Pancreas (tissue), 10 donors: ENCODE measurements at regions not wholly inside any gene's neighbourhood (a gene's known extent, or its start where the extent isn't known, plus 50 kb on each side); places are given as distances from the start of the nearest gene placed in this dataset.

Source experiments
- ATAC-seq, 4 donors: fragments of 200-7000 bp; cut with Tn5 transposase; one replicate each; pipeline versions ENCODE4 v1.8.0 to v1.9.1; 2020; ENCODE audit warnings: mild to moderate bottlenecking in 4 of 4, moderate library complexity in 4 of 4
- DNase-seq, 6 donors: peaks; one replicate each; pipeline ENCODE4 v3.0.0-alpha.2; 2020
- FAIRE-seq: peaks from 2 replicates; lab custom pipeline; 2012; peaks lifted over from hg19 to GRCh38; lab: Jason Lieb, UNC
- H3K27ac ChIP-seq, 4 donors: fragments of 200-600 bp; sonication (generic); 1 replicate in 3 of 4; 2 replicates in 1 of 4; pipeline versions ENCODE4 v1.5.0 to v1.8.0; 2020
- H3K27me3 ChIP-seq, 4 donors: fragments of 200-600 bp; one replicate each; pipeline ENCODE4 v1.8.0; 2021
- H3K36me3 ChIP-seq, 3 donors: fragments of 200-600 bp; sonication (generic) in 1 of 3; one replicate each; pipeline versions ENCODE4 v1.5.0 to v1.8.0; 2020 to 2021
- H3K4me1 ChIP-seq, 3 donors: fragments of 200-600 bp; one replicate each; pipeline ENCODE4 v1.8.0; 2021
- H3K4me3 ChIP-seq, 4 donors: fragments of 200-600 bp; sonication (generic) in 2 of 4; one replicate each; pipeline versions ENCODE4 v1.5.0 to v1.8.0; 2020 to 2021
- H3K9me3 ChIP-seq, 4 donors: fragments of 200-600 bp; one replicate each; pipeline ENCODE4 v1.8.0; 2021
- CTCF ChIP-seq, 4 donors: fragments of 200-600 bp; sonication (generic) in 3 of 4; IDR thresholded peaks; one replicate each; pipeline versions ENCODE4 v1.5.0 to v1.8.0; 2021; ENCODE audit warnings: antibody characterized with exemption in 4 of 4
- WGBS, 2 donors: extraction: QIAGEN DNeasy Blood & Tissue Kit; methylation state at CpG; one replicate each; pipeline ENCODE4 v1.1.7; 2013; 5-methylcytosine and 5-hydroxymethylcytosine counted together
- intact Hi-C, 3 donors: fragments of 100-400 bp; cut with DNase I; formaldehyde crosslinking; loops; one replicate each; pipeline versions ENCODE4 v1.11.1 to v1.14.2; 2022
- donor health status: healthy with polysubstance abuse.
- donor health status: DM: no; HTN: no; CAD: no; lungs with moderate emphysema.
- donor health status: DM: no; HTN: no; CAD: no.
- donor health status: control.
- donor health status: control.
- donor health status: Bipolar disorder and iron deficiency.
- donor health status: DM: yes; HTN: yes; CAD: no.
- donor health status: DM: no; HTN: no; CAD: no.
- donor health status: DM: no; HTN: no; CAD: no.
- donor health status: DM: yes; HTN: yes; CAD: no.

GRCh38 chr18:25459814-25460213 lies 107.8 kb upstream of the ZNF521 start:
- Histone ChIP-seq H3K9me3 (no peaks in the 10 kb centered on the region), H3K27me3 (no peaks in the 10 kb centered on the region), H3K4me1 (no peaks in the 10 kb centered on the region), H3K36me3 (no peaks in the 10 kb centered on the region), H3K4me3 (no peak overlapping the region), H3K27ac (no peak overlapping the region)
- 15 to 22% methylated on average over 1 of the region's 1 CpG for WGBS, 2 donors
- FAIRE-seq, result no peak
- intact Hi-C loops, result no loop called here
- no peak for ATAC-seq
- no peak for DNase-seq
- TF ChIP-seq CTCF (IDR thresholded peaks at IDR 0.05), result no peak

GRCh38 chr18:25457601-25458000 lies 105.6 kb upstream of the ZNF521 start:
- no peaks in the 10 kb centered on the region for H3K4me1 ChIP-seq
- no peak for ATAC-seq
- no peak for FAIRE-seq
- no peak for TF ChIP-seq CTCF (IDR thresholded peaks at IDR 0.05)
- WGBS, 2 donors, result 49 to 64% methylated on average over 3 of the region's 3 CpGs
- H3K27me3 ChIP-seq, result no peaks in the 10 kb centered on the region
- H3K36me3 ChIP-seq, result no peaks in the 10 kb centered on the region
- no peak for DNase-seq
- H3K9me3 ChIP-seq, result no peaks in the 10 kb centered on the region
- H3K4me3 ChIP-seq, result no peak overlapping the region
- H3K27ac ChIP-seq, result no peak overlapping the region
- intact Hi-C loops, result no loop called here

- no peaks in the 10 kb centered on the region for H3K4me1 ChIP-seq
- H3K36me3 ChIP-seq, result no peaks in the 10 kb centered on the region
- no peak for DNase-seq
- 60 to 66% methylated on average over 4 of the region's 4 CpGs for WGBS, 2 donors
- intact Hi-C loops, result no loop called here
- no peak for FAIRE-seq
- H3K4me3 ChIP-seq, result no peak overlapping the region
- no peaks in the 10 kb centered on the region for H3K9me3 ChIP-seq
- no peak for TF ChIP-seq CTCF (IDR thresholded peaks at IDR 0.05)
- no peak for ATAC-seq
- H3K27ac ChIP-seq, result no peak overlapping the region
- no peaks in the 10 kb centered on the region for H3K27me3 ChIP-seq
Measured at GRCh38 chr18:25457126-25457525, 105.2 kb upstream of the ZNF521 start.

GRCh38 chr18:25456334-25457010 lies 104.5 kb upstream of the ZNF521 start:
- ATAC-seq (no peak), DNase-seq (no peak), FAIRE-seq (no peak)
- no peaks in the 10 kb centered on the region for H3K9me3 ChIP-seq
- TF ChIP-seq CTCF (IDR thresholded peaks at IDR 0.05), result no peak
- no peaks in the 10 kb centered on the region for H3K27me3 ChIP-seq
- intact Hi-C loops, result no loop called here
- H3K4me3 ChIP-seq, result no peak overlapping the region
- no peaks in the 10 kb centered on the region for H3K4me1 ChIP-seq
- H3K36me3 ChIP-seq, result no peaks in the 10 kb centered on the region
- H3K27ac ChIP-seq, result no peak overlapping the region
- WGBS, 2 donors, result 59 to 66% methylated on average over 15 of the region's 15 CpGs

GRCh38 chr18:25455646-25456045 lies 103.7 kb upstream of the ZNF521 start:
- ATAC-seq (no peak), DNase-seq (no peak), FAIRE-seq (no peak)
- TF ChIP-seq CTCF (IDR thresholded peaks at IDR 0.05), result no peak
- Histone ChIP-seq H3K36me3 (no peaks in the 10 kb centered on the region), H3K4me3 (no peak overlapping the region), H3K4me1 (no peaks in the 10 kb centered on the region), H3K9me3 (no peaks in the 10 kb centered on the region), H3K27me3 (no peaks in the 10 kb centered on the region), H3K27ac (no peak overlapping the region)
- 27 to 45% methylated on average over 2 of the region's 2 CpGs for WGBS, 2 donors
- intact Hi-C loops, result no loop called here
